Hypothalamus (tissue), 51 donors: ENCODE measurements at regions not wholly inside any gene's neighbourhood (a gene's known extent, or its start where the extent isn't known, plus 50 kb on each side); places are given as distances from the start of the nearest gene placed in this dataset.

Experiments used
- DNase-seq, 51 donors: peaks; one replicate each; lab custom pipeline; 2025; lab: John Stamatoyannopoulos, UW

- DNase-seq, result no peak
These were observed 61.3 kb upstream of the NFKB1 start for GRCh38 chr4:102439812-102440211.

GRCh38 chr4:102440498-102440897 lies 60.7 kb upstream of the NFKB1 start:
- no peak for DNase-seq

DNA sequence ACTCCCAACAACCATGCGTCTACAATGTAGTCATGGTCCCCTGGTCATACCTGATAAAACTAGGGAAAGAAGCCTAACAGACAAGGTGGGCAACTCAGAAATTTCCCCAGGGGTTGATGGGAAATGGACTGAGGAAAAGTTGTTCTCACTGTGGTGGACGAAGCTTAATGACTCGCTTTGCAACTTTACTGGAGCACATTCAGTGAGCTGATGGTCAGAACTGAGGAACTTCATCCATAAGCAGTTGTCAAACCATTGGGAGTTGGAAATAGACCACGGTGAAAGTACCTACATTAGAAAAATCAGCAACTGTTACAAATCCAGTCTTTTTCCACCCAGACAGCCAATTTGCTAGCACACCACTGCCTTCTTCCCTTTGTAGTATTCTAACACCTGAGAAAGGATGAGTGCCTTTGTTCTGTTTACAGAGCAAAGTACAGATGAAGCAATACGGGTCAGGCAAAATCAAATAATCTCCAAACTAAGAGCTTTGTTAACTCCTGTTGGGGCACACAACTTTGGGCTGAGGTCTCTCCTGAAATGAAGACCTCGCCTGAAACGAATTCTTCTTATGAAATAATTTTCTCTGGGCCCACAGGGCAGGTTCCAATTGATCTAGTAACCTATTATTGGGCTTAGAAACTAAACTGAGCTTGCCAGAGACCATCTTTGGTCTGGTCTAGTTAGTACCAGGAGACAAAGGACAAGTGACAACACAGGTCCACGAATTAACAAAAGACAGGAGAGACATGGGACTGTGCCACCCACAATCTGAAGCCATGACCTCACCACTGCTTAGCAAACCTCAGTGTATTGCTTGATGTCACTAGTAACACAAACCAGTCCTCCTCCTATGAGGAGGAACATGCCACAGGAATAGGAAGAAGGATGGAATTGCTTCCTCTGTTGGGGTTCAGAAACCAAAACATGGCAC lies 58.9 kb upstream of the NFKB1 start:
- DNase-seq, result no peak

- no peak for DNase-seq
These were observed 56.4 kb upstream of the NFKB1 start for GRCh38 chr4:102444752-102445151.

DNA sequence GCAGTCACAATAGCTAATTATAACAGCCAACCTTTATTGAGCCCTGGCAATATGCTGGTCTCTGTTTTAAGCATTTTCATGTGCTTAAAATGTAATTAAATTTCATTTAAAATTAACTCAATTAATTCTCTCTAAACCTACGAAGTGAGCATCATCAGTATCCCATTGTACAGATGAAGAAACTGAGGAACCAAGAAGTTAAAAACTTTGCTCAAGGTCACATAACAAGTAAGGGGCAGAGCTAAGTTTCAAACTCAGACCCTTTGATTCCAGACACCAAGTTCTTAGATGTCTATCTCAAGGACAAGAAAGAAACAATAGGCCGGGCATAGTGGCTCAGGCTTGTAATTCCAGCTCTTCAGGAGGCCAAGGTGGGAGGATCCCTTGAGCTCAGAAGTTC lies 55.9 kb upstream of the NFKB1 start:
- no peak for DNase-seq

DNA sequence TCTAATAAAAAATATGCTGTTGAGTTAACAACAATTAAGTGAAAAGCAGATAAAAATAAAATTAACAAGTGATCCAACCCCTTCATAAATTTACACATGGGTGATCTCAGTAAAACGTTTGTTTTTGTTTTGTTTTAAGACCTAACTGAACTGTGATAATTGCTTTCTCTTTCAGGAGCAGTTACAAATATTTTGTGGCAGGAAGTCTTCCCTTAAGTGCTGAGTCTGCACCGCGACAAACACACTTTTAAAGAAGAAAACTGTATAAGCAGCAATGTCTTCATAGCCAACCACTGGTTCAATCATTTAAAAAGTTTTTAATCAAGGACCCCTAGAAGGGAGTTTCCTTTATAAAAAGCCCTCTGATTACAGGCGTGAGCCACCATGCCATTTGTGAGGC lies 53.7 kb upstream of the NFKB1 start:
- DNase-seq, result no peak

GRCh38 chr4:102449751-102450352 lies 51.3 kb upstream of the NFKB1 start:
- DNase-seq, result peak in 19 of 51 donors; percentile 0 to 68 (median 19)

GRCh38 chr4:102451266-102451665 lies 49.9 kb upstream of the NFKB1 start:
- no peak for DNase-seq
